HG02981 (cell line): ENCODE measurements at regions not wholly inside any gene's neighbourhood (a gene's known extent, or its start where the extent isn't known, plus 50 kb on each side); places are given as distances from the start of the nearest gene placed in this dataset.

Experiments
- ATAC-seq: cut with Tn5 transposase; IDR thresholded peaks from one replicate; pipeline ENCODE4 v1.9.1; 2021; ENCODE audit warnings: mild to moderate bottlenecking, moderate library complexity; ENCODE audit not compliant: unreplicated experiment

DNA sequence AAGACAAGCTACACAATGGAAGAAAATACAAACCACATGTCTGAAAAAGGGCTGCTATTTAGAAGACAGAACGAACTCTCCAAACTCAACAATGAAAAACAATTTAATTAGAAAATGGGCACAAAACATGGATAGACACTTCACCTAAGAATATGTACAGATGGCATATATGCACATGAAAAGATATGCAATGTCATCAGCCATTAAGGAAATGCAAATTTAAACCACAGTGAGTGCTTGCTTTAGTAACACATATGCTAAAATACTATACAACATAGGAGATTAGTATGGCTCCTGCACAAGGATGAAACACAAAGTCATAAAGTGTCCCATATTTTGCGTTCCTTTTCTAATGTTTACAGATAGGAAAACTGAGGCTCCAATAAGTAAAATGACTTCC, 60.4 kb upstream of the FAM83B start:
- no peak for ATAC-seq

- ATAC-seq, result no peak
These were observed 58.7 kb upstream of the FAM83B start for GRCh38 chr6:54787825-54788224.
